ENCODE measurements at regions not wholly inside any gene's neighbourhood (a gene's known extent, or its start where the extent isn't known, plus 50 kb on each side); places are given as distances from the start of the nearest gene placed in this dataset.

DNA sequence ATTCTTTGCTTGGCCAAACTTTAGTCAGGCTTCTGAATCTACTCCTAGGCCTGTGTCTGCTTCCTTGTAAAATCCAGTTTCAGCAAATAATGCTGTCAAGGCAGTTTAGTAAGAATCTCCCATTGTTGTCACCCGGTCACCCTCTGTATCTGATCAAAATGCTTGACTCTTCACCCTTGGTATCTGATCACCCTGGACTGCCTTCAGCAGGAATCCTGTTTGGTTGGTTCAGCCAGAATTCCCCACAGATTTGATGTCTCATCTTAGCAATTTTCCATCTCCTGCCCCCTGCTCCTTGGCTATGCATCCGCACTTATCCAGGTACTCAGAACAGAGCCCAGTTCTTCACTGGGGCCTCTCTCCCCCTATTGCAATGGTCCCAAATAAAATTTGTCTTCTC, 172.4 kb upstream of the UBL3 start:
- TF ChIP-seq, protein P1, sequence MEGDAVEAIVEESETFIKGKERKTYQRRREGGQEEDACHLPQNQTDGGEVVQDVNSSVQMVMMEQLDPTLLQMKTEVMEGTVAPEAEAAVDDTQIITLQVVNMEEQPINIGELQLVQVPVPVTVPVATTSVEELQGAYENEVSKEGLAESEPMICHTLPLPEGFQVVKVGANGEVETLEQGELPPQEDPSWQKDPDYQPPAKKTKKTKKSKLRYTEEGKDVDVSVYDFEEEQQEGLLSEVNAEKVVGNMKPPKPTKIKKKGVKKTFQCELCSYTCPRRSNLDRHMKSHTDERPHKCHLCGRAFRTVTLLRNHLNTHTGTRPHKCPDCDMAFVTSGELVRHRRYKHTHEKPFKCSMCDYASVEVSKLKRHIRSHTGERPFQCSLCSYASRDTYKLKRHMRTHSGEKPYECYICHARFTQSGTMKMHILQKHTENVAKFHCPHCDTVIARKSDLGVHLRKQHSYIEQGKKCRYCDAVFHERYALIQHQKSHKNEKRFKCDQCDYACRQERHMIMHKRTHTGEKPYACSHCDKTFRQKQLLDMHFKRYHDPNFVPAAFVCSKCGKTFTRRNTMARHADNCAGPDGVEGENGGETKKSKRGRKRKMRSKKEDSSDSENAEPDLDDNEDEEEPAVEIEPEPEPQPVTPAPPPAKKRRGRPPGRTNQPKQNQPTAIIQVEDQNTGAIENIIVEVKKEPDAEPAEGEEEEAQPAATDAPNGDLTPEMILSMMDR (IDR thresholded peaks at IDR 0.05), result no peak
- TF ChIP-seq POLR2A (IDR thresholded peaks at IDR 0.05) (no peak), POLR2AphosphoS5 (IDR thresholded peaks at IDR 0.05) (no peak)

Data from breast epithelium (tissue), 3 donors.